Nephron progenitor cell (in vitro differentiated cells): ENCODE measurements at regions not wholly inside any gene's neighbourhood (a gene's known extent, or its start where the extent isn't known, plus 50 kb on each side); places are given as distances from the start of the nearest gene placed in this dataset.
"Not testable (repeated sequence)": the region's sequence is repeated elsewhere in the genome, so short reads cannot be mapped to it uniquely, and the experiment has no call there.

Experiments
- DNase-seq: peaks from one replicate; pipeline ENCODE4 v3.0.0; 2021
- H3K27ac Mint-ChIP-seq: 2 replicates; pipeline ENCODE4 v1.8.0; 2021; ENCODE audit warnings: mild to moderate bottlenecking, moderate library complexity, mixed read lengths
- H3K27me3 Mint-ChIP-seq: 2 replicates; pipeline ENCODE4 v1.8.0; 2021; ENCODE audit warnings: mild to moderate bottlenecking, low read depth, mixed read lengths; ENCODE audit not compliant: poor library complexity
- H3K36me3 Mint-ChIP-seq: 2 replicates; pipeline ENCODE4 v1.8.0; 2021; ENCODE audit warnings: low read depth, mixed read lengths
- H3K4me1 Mint-ChIP-seq: 2 replicates; pipeline ENCODE4 v1.8.0; 2021; ENCODE audit warnings: mixed read lengths
- H3K4me3 Mint-ChIP-seq: 2 replicates; pipeline ENCODE4 v1.8.0; 2021; ENCODE audit warnings: mild to moderate bottlenecking, moderate library complexity, mixed read lengths
- H3K9me3 Mint-ChIP-seq: 2 replicates; pipeline ENCODE4 v1.8.0; 2021; ENCODE audit warnings: mild to moderate bottlenecking, moderate library complexity, mixed read lengths
- CTCF ChIP-seq: fragments of 200-600 bp; sonication (generic); IDR thresholded peaks from 2 replicates; pipeline ENCODE4 v1.5.0; 2021; ENCODE audit warnings: antibody characterized with exemption

- no peak overlapping the region for H3K27ac Mint-ChIP-seq
- peaks cover 20% of the 10 kb centered on the region for H3K4me1 Mint-ChIP-seq
- DNase-seq: no peak
- H3K36me3 Mint-ChIP-seq: no peaks in the 10 kb centered on the region
- no peak overlapping the region for H3K4me3 Mint-ChIP-seq
- peaks cover 3% of the 10 kb centered on the region for H3K27me3 Mint-ChIP-seq
- no peaks in the 10 kb centered on the region for H3K9me3 Mint-ChIP-seq
- TF ChIP-seq CTCF: no peak
These were observed 125.6 kb upstream of the CDC42EP3 start for GRCh38 chr2:37797081-37797480.

- Mint-ChIP-seq H3K9me3 (no peaks in the 10 kb centered on the region), H3K27ac (no peak overlapping the region), H3K36me3 (no peaks in the 10 kb centered on the region), H3K4me1 (peaks cover 20% of the 10 kb centered on the region), H3K27me3 (peaks cover 3% of the 10 kb centered on the region), H3K4me3 (no peak overlapping the region)
- no peak for DNase-seq
- TF ChIP-seq CTCF: no peak
These were observed 126.6 kb upstream of the RMDN2 start for GRCh38 chr2:37798315-37799005.

- Mint-ChIP-seq H3K4me3 (no peak overlapping the region), H3K27ac (no peak overlapping the region), H3K27me3 (peaks cover 3% of the 10 kb centered on the region)
These were observed 124.8 kb upstream of the RMDN2 start for GRCh38 chr2:37800176-37800858.

GRCh38 chr2:37802211-37802752 lies 122.8 kb upstream of the RMDN2 start:
- TF ChIP-seq CTCF: no peak
- no peaks in the 10 kb centered on the region for H3K36me3 Mint-ChIP-seq
- peaks cover 2% of the 10 kb centered on the region for H3K4me1 Mint-ChIP-seq
- peaks cover 20% of the 10 kb centered on the region for H3K9me3 Mint-ChIP-seq
- H3K27me3 Mint-ChIP-seq: peaks cover 5% of the 10 kb centered on the region
- H3K27ac Mint-ChIP-seq: no peak overlapping the region
- no peak overlapping the region for H3K4me3 Mint-ChIP-seq
- no peak for DNase-seq

More at GRCh38 chr2:37800176-37800858, 124.8 kb upstream of the RMDN2 start:
- peaks cover 3% of the 10 kb centered on the region for H3K9me3 Mint-ChIP-seq
- H3K36me3 Mint-ChIP-seq: no peaks in the 10 kb centered on the region
- DNase-seq: no peak
- peaks cover 15% of the 10 kb centered on the region for H3K4me1 Mint-ChIP-seq
- TF ChIP-seq CTCF: no peak

GRCh38 chr2:37802899-37803379 lies 122.1 kb upstream of the RMDN2 start:
- Mint-ChIP-seq H3K27me3 (peaks cover 5% of the 10 kb centered on the region), H3K4me1 (no peaks in the 10 kb centered on the region), H3K36me3 (no peaks in the 10 kb centered on the region), H3K9me3 (peaks cover 27% of the 10 kb centered on the region), H3K4me3 (no peak overlapping the region), H3K27ac (no peak overlapping the region)
- TF ChIP-seq CTCF: no peak
- no peak for DNase-seq

GRCh38 chr2:37806004-37806403 lies 119.1 kb upstream of the RMDN2 start:
- H3K36me3 Mint-ChIP-seq, H3K27ac Mint-ChIP-seq, H3K27me3 Mint-ChIP-seq, DNase-seq, H3K4me3 Mint-ChIP-seq, H3K4me1 Mint-ChIP-seq: not testable (repeated sequence)
- peaks cover 34% of the 10 kb centered on the region for H3K9me3 Mint-ChIP-seq
